ENCODE measurements at regions not wholly inside any gene's neighbourhood (a gene's known extent, or its start where the extent isn't known, plus 50 kb on each side); places are given as distances from the start of the nearest gene placed in this dataset.

DNA sequence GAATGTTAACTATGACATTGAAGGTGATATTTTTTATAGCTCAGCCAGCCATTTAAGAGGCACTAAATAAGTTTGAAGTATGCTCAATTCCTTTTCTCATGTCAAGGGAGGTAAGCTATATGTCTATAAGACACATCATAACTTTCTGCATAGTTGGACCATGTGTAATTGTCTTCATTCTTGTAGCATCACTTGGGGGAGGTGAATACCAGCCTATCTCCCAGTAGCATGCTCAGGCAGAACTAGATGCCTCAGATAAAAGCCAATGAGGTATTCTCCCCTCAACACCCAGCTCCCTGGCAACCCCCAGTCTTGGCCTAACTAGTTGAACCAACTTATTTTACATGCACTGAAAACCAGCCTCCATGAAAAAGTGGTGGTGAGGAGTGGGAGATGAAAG is 158.3 kb upstream of the JAG1 start:
- TF ChIP-seq, protein P1, sequence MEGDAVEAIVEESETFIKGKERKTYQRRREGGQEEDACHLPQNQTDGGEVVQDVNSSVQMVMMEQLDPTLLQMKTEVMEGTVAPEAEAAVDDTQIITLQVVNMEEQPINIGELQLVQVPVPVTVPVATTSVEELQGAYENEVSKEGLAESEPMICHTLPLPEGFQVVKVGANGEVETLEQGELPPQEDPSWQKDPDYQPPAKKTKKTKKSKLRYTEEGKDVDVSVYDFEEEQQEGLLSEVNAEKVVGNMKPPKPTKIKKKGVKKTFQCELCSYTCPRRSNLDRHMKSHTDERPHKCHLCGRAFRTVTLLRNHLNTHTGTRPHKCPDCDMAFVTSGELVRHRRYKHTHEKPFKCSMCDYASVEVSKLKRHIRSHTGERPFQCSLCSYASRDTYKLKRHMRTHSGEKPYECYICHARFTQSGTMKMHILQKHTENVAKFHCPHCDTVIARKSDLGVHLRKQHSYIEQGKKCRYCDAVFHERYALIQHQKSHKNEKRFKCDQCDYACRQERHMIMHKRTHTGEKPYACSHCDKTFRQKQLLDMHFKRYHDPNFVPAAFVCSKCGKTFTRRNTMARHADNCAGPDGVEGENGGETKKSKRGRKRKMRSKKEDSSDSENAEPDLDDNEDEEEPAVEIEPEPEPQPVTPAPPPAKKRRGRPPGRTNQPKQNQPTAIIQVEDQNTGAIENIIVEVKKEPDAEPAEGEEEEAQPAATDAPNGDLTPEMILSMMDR (conservative IDR thresholded peaks at IDR 0.05; ENCODE audit: control insufficient read depth, insufficient read depth, low read depth, low read length), result no peak
- DNase-seq (ENCODE audit: low read depth), result no peak
- no peak overlapping the region for H3K4me3 ChIP-seq (ENCODE audit: control insufficient read depth, low read depth, low read length)

DNA sequence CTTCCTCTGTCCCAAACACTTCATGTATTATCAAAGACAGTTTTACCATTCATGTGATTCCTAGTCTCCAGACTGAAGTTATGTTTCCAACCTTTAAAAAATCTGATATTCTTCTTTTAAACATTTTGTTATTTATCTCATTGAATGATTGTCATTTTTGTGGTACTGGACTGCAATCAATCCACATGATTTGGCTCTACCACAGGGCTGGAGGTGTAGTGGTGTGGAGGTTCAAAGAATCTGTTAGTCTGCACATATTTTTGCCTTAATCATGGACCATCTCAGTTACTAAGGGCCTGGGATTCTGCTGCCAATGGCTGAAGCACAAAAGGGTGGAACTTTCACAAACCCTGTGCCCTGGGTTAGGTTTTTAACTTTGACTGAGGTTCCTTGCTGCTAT is 164.1 kb upstream of the JAG1 start:
- DNase-seq (ENCODE audit: low read depth), result no peak
- no peak overlapping the region for H3K4me3 ChIP-seq (ENCODE audit: control insufficient read depth, low read depth, low read length)
- TF ChIP-seq, protein P1 (conservative IDR thresholded peaks at IDR 0.05; ENCODE audit: control insufficient read depth, insufficient read depth, low read depth, low read length), result no peak

DNA sequence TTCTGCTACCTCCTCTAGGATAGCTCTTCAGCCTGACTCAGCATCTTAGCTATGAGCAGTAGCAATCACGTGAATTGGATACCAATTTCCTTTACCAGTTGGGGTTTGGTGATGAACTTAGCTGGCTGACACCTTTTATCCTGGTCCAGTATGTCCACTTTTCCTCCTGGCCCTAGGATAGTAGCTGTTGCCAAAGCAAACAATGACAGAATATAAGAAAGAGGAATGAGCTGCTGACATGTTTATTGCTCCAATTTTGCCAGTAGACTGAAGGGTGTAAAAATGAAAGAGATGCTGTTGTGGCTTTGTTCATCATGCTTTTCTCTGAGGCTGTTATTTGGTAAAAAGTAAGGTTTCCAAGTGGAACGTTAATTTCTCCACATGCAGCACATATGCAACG is 168.3 kb upstream of the JAG1 start:
- TF ChIP-seq, protein P1 (conservative IDR thresholded peaks at IDR 0.05; ENCODE audit: control insufficient read depth, insufficient read depth, low read depth, low read length), result no peak

DNA sequence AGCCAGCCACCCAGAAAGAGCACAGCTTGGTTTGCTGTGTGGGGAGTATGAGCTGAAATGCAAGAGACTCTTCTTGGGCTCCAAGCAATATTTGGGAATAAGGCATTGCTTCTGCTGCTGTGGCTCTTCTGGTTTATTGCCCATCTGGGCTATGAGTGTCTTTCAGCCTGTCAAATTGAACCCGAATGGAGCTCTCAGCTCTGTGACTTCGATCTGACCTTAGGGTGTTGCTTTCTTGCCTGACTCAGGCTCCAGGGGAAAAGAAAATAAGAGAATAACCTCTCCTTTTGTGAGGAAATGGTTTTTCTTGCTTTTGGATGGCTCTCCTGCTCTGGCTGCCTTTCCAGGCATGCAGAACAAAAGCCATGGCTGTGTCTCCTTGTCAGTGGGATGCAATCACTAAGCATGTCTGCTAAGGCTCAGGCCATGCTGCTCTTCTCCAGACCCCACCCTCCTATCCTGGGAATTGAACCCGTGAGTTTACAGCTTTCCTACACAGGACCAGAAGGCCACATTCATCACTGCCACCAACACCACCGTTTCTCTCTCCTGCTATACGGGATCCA is 169.4 kb upstream of the JAG1 start:
- DNase-seq (ENCODE audit: low read depth), result peak; percentile 17
- H3K4me3 ChIP-seq (ENCODE audit: control insufficient read depth, low read depth, low read length), result no peak overlapping the region
- TF ChIP-seq, protein P1 (conservative IDR thresholded peaks at IDR 0.05; ENCODE audit: control insufficient read depth, insufficient read depth, low read depth, low read length), result no peak

More for the DNA sequence above, 168.3 kb upstream of the JAG1 start:
- no peak overlapping the region for H3K4me3 ChIP-seq (ENCODE audit: control insufficient read depth, low read depth, low read length)
- peak; percentile 40 for DNase-seq (ENCODE audit: low read depth)

DNA sequence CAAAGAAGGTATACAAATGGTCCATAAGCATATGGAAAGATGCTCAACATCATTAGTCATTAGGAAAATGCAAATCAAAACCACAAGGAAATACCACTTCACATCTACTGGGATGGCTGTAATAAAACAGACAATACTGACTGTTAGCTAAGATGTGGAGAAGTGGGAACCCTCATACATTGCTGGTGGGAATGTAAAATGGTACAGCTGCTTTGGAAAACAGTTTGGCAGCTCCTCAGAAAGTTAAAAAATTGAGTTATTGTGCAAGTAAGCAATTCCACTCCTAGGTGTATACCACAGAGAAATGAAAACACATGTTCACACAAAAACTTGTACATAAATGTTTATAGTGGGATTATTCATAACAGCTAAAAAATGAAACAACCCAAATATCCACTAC is 173.0 kb upstream of the JAG1 start:
- TF ChIP-seq, protein P1 (conservative IDR thresholded peaks at IDR 0.05; ENCODE audit: control insufficient read depth, insufficient read depth, low read depth, low read length), result no peak
- DNase-seq (ENCODE audit: low read depth), result peak; percentile 8
- no peak overlapping the region for H3K4me3 ChIP-seq (ENCODE audit: control insufficient read depth, low read depth, low read length)

DNA sequence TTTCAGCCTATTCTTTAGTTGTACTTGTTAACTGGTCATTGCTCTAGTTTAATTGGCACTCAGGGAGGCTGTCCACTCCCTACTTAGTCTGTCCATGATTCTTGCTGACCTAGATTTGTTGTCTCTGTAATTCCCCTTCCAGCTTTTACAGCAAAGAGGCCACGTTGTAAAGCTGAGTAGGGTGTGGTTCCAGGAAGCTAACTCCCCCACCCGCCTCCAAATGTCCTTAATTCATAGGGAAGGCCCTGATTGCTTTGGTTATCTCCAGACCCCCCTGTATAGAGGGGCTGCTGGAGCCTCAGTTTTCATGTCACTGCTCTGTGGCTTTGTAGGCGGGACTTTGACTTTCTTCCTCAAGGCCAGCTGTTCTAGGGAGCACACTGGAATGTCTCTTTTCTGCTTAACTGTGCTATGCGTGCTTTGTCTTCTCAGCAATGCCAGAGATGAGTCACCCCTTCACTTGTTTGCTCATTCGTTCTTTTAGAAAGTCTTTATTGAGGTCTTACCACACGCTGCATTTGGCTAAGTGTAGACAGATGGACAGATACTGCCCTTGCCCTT is 175.1 kb upstream of the JAG1 start:
- H3K4me3 ChIP-seq (ENCODE audit: control insufficient read depth, low read depth, low read length), result no peak overlapping the region
- TF ChIP-seq, protein P1 (conservative IDR thresholded peaks at IDR 0.05; ENCODE audit: control insufficient read depth, insufficient read depth, low read depth, low read length), result no peak
- peak; percentile 94 for DNase-seq (ENCODE audit: low read depth)

Data from fibroblast of mammary gland (primary cell).